ENCODE measurements at regions not wholly inside any gene's neighbourhood (a gene's known extent, or its start where the extent isn't known, plus 50 kb on each side); places are given as distances from the start of the nearest gene placed in this dataset.
A peak's percentile ranks its signal among the peaks of the same experiment; 100 is the strongest.

DNA sequence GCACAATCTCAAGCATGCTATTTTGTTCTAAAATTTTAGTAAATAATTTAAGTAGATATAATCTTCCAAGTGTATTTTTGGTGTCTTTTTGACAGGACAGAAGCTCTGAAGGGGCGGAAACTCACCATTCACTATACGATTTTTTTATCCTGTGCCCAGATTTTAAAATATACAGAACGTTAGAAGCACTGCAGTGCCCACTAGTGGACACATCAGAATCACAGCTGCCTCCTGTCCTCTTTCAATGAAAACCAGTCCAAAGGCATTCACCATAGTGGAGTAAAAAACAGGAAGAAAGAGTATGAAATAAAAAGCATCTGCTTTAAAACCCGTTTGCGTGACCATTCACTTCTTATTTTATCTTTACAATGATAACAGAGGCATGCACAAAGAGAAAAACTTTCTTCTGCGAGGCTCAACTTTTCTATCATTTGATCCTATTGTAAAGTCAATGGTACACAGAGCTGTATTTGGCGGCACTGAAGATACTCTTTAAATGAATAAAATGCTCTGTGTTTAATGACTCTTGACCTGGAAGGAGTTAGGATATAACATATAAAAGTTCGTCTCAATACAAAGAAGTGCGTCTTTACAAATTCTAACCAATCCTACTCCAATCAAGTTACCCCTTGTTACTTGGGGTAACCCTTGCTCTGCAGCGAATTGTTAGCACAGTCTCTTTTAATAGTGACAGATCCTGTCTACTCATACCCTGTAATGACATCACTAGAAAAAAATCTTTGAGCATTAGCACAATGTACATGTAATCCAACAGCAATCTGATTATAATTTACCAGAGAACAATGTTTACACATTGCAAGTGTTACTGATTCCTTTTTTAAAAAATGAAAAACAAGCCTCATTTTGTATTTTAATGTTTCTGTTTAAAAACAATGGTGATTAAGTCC lies 339.8 kb upstream of the PSMD7 start:
- no peak for TF ChIP-seq EZH2phosphoT487 (IDR thresholded peaks at IDR 0.05; ENCODE audit: low read depth)
- TF ChIP-seq, protein P1, sequence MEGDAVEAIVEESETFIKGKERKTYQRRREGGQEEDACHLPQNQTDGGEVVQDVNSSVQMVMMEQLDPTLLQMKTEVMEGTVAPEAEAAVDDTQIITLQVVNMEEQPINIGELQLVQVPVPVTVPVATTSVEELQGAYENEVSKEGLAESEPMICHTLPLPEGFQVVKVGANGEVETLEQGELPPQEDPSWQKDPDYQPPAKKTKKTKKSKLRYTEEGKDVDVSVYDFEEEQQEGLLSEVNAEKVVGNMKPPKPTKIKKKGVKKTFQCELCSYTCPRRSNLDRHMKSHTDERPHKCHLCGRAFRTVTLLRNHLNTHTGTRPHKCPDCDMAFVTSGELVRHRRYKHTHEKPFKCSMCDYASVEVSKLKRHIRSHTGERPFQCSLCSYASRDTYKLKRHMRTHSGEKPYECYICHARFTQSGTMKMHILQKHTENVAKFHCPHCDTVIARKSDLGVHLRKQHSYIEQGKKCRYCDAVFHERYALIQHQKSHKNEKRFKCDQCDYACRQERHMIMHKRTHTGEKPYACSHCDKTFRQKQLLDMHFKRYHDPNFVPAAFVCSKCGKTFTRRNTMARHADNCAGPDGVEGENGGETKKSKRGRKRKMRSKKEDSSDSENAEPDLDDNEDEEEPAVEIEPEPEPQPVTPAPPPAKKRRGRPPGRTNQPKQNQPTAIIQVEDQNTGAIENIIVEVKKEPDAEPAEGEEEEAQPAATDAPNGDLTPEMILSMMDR (IDR thresholded peaks at IDR 0.05; ENCODE audit: low read depth, low read length), result peak; percentile 88
- H3K4me3 ChIP-seq (ENCODE audit: low read length), result no peak overlapping the region
- no peaks in the 10 kb centered on the region for H4K20me1 ChIP-seq (ENCODE audit: insufficient read depth, low read length)
- H3K79me2 ChIP-seq (ENCODE audit: low read length), result no peaks in the 10 kb centered on the region
- no peak overlapping the region for H3K9ac ChIP-seq (ENCODE audit: low read length)
- H3K27me3 ChIP-seq (ENCODE audit: low read depth, low read length), result peaks cover 29% of the 10 kb centered on the region
- no peaks in the 10 kb centered on the region for H3K36me3 ChIP-seq (replicated peaks; ENCODE audit: low read depth, low read length)
- H3K27ac ChIP-seq (ENCODE audit: low read length), result no peak overlapping the region
- no peak overlapping the region for H3K4me2 ChIP-seq (ENCODE audit: low read length)
- H3K9me3 ChIP-seq (ENCODE audit: insufficient read depth, low read length), result no peaks in the 10 kb centered on the region
- H3K4me1 ChIP-seq (ENCODE audit: low read length), result no peaks in the 10 kb centered on the region
- no peak overlapping the region for H2AFZ ChIP-seq (ENCODE audit: low read depth, low read length)

DNA sequence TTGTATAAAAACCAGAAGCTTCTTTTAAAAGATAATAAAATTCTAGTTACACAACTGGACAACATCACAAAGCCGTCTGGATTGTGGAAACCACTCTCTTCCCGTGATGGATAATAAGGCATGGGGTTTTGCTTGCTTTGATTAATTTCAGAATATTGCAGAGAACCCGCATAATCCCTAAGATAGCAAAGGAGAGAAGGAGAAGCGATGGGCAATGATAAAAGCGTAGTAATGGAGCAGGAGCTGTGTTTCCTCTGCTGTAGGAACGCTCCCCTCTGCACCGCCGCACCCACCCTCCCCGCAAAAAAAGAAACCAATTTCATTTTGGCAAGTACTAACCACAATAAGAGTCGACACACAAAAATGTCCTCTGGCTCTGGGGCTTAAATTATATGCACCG lies 340.9 kb upstream of the PSMD7 start:
- Histone ChIP-seq H3K27me3 (ENCODE audit: low read depth, low read length) (peaks cover 29% of the 10 kb centered on the region), H3K4me3 (ENCODE audit: low read length) (no peak overlapping the region), H2AFZ (ENCODE audit: low read depth, low read length) (no peak overlapping the region), H3K4me2 (ENCODE audit: low read length) (no peak overlapping the region), H3K79me2 (ENCODE audit: low read length) (no peaks in the 10 kb centered on the region), H3K9ac (ENCODE audit: low read length) (no peak overlapping the region), H3K9me3 (ENCODE audit: insufficient read depth, low read length) (no peaks in the 10 kb centered on the region), H3K36me3 (replicated peaks; ENCODE audit: low read depth, low read length) (no peaks in the 10 kb centered on the region), H3K27ac (ENCODE audit: low read length) (no peak overlapping the region), H3K4me1 (ENCODE audit: low read length) (no peaks in the 10 kb centered on the region), H4K20me1 (ENCODE audit: insufficient read depth, low read length) (no peaks in the 10 kb centered on the region)
- TF ChIP-seq EZH2phosphoT487 (IDR thresholded peaks at IDR 0.05; ENCODE audit: low read depth), result no peak
- TF ChIP-seq, protein P1 (IDR thresholded peaks at IDR 0.05; ENCODE audit: low read depth, low read length), result no peak

DNA sequence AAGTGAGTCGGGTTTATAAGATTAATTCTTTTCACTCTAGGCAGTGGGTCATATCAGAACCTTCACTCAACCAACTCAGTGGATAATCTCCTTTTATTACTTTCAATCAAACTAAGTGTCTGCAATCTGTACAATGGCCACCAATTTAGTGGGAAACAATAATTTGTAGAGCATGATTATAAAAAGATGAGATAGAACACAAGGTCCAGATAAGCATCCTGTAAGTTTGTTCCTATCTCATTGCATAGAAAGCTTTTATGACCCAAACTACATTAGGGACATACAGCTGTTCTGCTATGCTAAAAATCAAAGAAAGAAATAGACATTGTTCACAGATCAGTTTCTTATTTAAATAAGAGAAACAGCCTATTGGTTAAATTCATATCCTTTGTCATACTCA lies 341.4 kb upstream of the PSMD7 start:
- TF ChIP-seq EZH2phosphoT487 (IDR thresholded peaks at IDR 0.05; ENCODE audit: low read depth), result no peak
- TF ChIP-seq, protein P1 (IDR thresholded peaks at IDR 0.05; ENCODE audit: low read depth, low read length), result no peak
- no peak overlapping the region for H3K9ac ChIP-seq (ENCODE audit: low read length)
- H2AFZ ChIP-seq (ENCODE audit: low read depth, low read length), result no peak overlapping the region
- H3K27me3 ChIP-seq (ENCODE audit: low read depth, low read length), result peaks cover 29% of the 10 kb centered on the region
- H3K27ac ChIP-seq (ENCODE audit: low read length), result no peak overlapping the region
- no peak overlapping the region for H3K4me3 ChIP-seq (ENCODE audit: low read length)
- H3K36me3 ChIP-seq (replicated peaks; ENCODE audit: low read depth, low read length), result no peaks in the 10 kb centered on the region
- H3K4me2 ChIP-seq (ENCODE audit: low read length), result no peak overlapping the region
- no peaks in the 10 kb centered on the region for H3K4me1 ChIP-seq (ENCODE audit: low read length)
- no peaks in the 10 kb centered on the region for H3K79me2 ChIP-seq (ENCODE audit: low read length)
- H4K20me1 ChIP-seq (ENCODE audit: insufficient read depth, low read length), result no peaks in the 10 kb centered on the region
- H3K9me3 ChIP-seq (ENCODE audit: insufficient read depth, low read length), result no peaks in the 10 kb centered on the region

DNA sequence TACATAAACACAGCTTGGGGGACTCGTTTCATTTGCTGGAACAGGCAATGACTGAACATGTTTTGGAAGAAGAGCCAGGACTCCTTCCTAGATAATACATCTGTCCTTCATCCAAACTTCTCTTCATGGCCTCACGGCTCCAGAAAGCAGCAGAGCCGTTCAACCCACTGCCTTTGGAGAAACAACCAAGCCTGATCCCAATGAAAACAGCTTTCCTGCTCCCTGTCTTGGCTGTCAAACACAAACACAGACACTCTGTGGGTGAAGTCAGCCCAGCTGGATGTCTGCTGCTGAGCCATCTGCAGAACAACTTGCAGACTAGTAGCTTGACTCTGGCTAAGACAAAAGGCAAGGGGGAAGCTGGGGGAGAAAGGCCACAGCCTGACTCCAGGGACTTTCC lies 345.1 kb upstream of the PSMD7 start:
- Histone ChIP-seq H3K4me3 (ENCODE audit: low read length) (no peak overlapping the region), H2AFZ (ENCODE audit: low read depth, low read length) (no peak overlapping the region; the same call in 1 of the 2 replicates), H3K4me2 (ENCODE audit: low read length) (no peak overlapping the region), H3K27me3 (ENCODE audit: low read depth, low read length) (peaks cover 23% of the 10 kb centered on the region), H3K27ac (ENCODE audit: low read length) (no peak overlapping the region), H3K79me2 (ENCODE audit: low read length) (no peaks in the 10 kb centered on the region), H3K9me3 (ENCODE audit: insufficient read depth, low read length) (no peaks in the 10 kb centered on the region), H3K36me3 (replicated peaks; ENCODE audit: low read depth, low read length) (no peaks in the 10 kb centered on the region), H3K9ac (ENCODE audit: low read length) (no peak overlapping the region), H3K4me1 (ENCODE audit: low read length) (no peaks in the 10 kb centered on the region), H4K20me1 (ENCODE audit: insufficient read depth, low read length) (no peaks in the 10 kb centered on the region)
- TF ChIP-seq, protein P1 (IDR thresholded peaks at IDR 0.05; ENCODE audit: low read depth, low read length), result no peak
- no peak for TF ChIP-seq EZH2phosphoT487 (IDR thresholded peaks at IDR 0.05; ENCODE audit: low read depth)
